GM12875 (cell line): ENCODE measurements at regions not wholly inside any gene's neighbourhood (a gene's known extent, or its start where the extent isn't known, plus 50 kb on each side); places are given as distances from the start of the nearest gene placed in this dataset.

Source experiments
- H3K4me3 ChIP-seq: one replicate; pipeline ENCODE4 v1.5.1; 2011; ENCODE audit warnings: low read depth, low read length, control low read depth
- TF ChIP-seq, protein P1 (sequence below): IDR thresholded peaks from 2 replicates; pipeline ENCODE4 v1.5.1; 2011; ENCODE audit warnings: low read depth, mild to moderate bottlenecking, control low read depth, inconsistent platforms, low read length, moderate library complexity, borderline replicate concordance; ENCODE audit not compliant: insufficient read depth

DNA sequence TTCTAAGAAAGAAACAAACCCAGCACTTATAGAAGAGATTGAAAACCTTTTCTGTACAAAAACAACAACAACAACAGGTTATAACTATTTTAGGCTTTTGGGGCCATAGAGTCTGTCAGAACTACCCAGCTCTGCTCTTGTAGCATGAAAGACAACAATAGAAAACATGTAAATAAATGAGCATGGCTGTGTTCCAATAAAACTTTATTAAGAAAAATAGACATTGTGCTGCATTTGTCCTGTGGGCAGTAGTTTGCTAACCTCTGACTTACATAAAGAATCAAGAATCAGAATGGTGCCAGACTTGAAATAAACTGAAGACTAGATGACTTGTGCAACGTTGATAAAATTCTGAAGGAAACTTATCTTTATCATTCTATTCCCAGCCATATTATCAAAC, 617.5 kb downstream of the DIAPH3 start:
- H3K4me3 ChIP-seq = no peak overlapping the region
- TF ChIP-seq, protein P1, sequence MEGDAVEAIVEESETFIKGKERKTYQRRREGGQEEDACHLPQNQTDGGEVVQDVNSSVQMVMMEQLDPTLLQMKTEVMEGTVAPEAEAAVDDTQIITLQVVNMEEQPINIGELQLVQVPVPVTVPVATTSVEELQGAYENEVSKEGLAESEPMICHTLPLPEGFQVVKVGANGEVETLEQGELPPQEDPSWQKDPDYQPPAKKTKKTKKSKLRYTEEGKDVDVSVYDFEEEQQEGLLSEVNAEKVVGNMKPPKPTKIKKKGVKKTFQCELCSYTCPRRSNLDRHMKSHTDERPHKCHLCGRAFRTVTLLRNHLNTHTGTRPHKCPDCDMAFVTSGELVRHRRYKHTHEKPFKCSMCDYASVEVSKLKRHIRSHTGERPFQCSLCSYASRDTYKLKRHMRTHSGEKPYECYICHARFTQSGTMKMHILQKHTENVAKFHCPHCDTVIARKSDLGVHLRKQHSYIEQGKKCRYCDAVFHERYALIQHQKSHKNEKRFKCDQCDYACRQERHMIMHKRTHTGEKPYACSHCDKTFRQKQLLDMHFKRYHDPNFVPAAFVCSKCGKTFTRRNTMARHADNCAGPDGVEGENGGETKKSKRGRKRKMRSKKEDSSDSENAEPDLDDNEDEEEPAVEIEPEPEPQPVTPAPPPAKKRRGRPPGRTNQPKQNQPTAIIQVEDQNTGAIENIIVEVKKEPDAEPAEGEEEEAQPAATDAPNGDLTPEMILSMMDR = no peak

DNA sequence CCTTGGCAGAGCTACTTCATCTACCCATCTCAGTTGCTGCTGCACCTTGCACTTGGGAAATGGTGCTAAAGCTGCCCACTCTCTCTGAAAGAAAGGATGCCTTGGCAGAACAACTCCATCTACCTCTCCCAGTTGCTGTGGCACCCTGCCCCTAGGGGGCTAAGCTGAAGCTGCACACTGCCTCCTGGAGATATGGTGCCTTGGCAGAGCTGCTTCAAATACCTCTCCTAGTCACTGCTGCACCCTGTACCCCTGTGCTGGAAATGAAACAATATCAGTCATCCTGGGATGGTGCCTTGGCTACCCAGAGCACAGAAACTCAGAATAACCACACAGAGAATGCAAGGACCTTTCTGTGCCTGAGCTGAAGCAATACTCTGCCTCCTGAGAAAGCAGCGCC, 615.8 kb downstream of the DIAPH3 start:
- no peak overlapping the region for H3K4me3 ChIP-seq
- TF ChIP-seq, protein P1 = no peak

DNA sequence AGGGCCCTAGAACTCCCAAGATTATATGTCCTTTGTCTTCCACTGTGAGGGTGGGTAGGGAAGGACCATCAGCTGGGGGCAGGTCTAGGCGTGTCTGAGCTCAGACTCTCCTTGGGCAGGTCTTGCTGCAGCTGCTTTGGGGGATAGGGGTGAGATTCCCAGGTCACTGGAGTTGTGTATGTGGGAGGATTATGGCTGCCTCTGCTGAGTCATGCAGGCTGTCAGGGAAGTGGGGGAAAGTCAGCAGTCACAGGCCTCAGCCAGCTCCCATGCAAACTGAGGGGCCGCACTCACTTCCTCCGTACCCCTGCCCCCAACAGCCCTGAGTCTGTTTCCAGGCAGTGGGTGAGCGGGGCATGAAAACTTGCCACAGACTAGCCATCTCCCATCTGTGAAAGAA, 600.8 kb downstream of the DIAPH3 start:
- no peak overlapping the region for H3K4me3 ChIP-seq
- TF ChIP-seq, protein P1 = no peak

DNA sequence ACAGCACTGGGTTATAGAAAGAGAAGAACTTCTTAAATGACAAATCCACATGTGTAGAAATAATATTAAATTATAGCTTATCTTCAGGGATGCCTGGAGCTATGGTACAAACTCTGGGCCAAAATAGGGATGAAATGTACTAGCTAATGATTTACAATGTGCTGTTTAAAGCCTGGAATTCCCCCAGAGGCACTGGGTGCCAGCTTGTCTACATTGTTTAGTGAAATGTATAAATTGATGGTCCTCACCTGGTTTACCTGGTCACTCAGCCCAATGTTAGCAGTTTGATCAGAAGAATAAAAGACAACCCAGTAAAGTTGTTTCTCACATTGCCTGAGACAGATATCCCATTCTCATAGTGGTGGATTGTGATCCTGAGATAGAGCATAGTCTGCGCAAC, 597.2 kb downstream of the DIAPH3 start:
- TF ChIP-seq, protein P1 = no peak
- H3K4me3 ChIP-seq = no peak overlapping the region

DNA sequence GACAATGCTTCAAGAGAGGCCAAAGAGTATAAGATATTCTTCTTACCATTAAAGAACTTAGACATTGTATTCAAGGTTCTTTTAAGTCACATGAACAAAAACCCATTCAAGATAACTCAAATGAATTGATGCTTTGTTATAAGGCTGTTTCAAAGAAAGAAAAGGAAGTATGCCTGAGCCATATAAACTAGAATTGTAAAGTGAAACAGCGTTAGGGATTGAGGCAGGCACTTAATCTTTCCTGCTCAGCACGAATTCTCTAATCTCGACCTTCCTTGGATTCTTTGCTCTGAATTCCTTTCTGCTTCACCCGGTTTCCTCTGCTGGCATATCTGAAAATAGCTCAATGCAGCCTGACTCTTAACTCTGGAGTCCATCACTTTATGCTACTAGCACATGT, 595.4 kb downstream of the DIAPH3 start:
- TF ChIP-seq, protein P1 = no peak
- no peak overlapping the region for H3K4me3 ChIP-seq

DNA sequence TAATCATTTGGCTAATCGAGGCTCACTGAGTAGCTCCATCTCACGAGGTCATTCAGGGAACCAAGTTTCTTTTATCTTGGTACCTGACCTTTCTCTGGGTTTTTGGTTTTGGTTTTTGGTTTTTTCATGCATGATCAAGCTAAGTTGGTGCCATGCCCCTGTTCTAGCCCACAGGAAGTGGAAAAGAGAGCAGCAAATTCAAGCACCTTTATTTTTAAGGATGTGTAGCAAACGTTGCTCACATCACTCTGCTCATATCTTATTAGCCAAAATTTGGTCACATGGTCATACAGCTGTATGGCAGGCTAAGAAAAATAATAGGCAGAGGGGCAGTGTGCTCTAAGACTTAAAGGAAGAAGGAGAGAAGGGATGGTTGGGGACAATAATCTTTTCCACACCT, 593.5 kb downstream of the DIAPH3 start:
- TF ChIP-seq, protein P1 = no peak
- H3K4me3 ChIP-seq = no peak overlapping the region

DNA sequence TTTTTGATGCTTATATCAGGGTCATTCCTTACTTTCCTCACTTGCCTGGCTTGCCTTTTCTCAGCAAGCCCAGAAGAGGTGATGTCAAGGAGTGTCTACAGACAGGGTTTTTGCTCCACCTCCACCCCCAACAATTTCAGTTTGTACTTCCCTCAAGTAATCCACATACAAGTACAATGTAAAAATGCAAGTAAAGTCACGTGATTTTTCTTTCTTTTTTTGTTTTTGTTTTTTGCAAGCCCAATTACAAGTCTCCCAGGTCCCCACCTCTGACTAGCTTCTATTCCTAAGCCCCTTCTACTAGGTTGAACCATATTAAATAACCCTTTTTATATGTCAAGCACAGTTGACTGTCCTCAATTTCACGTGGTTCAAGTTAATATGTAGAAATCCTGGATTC, 579.6 kb downstream of the DIAPH3 start:
- no peak overlapping the region for H3K4me3 ChIP-seq
- TF ChIP-seq, protein P1 = no peak
